Caco-2 (cell line): ENCODE measurements at regions not wholly inside any gene's neighbourhood (a gene's known extent, or its start where the extent isn't known, plus 50 kb on each side); places are given as distances from the start of the nearest gene placed in this dataset.

Experiments used
- BruUV-seq: library from RNA; stranded (reverse); fragments of 400-500 nt; replicated peaks from 2 replicates; lab custom pipeline; 2021; lab: Mats Ljungman, UMichigan
- CTCF ChIA-PET: fragments of 300-600 bp; sonication (Branson Sonifier 250); formaldehyde crosslinking; loops from one replicate; lab custom pipeline; 2022; ENCODE audit warnings: antibody characterized with exemption; lab: Charles Lee
- POLR2A ChIA-PET: fragments of 300-600 bp; sonication (Branson Sonifier 250); formaldehyde crosslinking; loops from one replicate; lab custom pipeline; 2022; ENCODE audit warnings: antibody characterized with exemption; lab: Charles Lee
- DNase-seq, 2 experiments: peaks; one replicate each; pipeline versions ENCODE4 v3.0.0 to v3.0.0-alpha.2; 2020 to 2022
- H3K27me3 ChIP-seq: replicated peaks from 2 replicates; pipeline ENCODE4 v1.6.0; 2011; ENCODE audit warnings: low read length; ENCODE audit not compliant: control insufficient read depth, insufficient read depth
- H3K36me3 ChIP-seq: 2 replicates; pipeline ENCODE4 v1.5.1; 2011; ENCODE audit warnings: low read length; ENCODE audit not compliant: control insufficient read depth, insufficient read depth
- H3K4me1 ChIP-seq: fragments of 250-450 bp; sonication (Bioruptor Pico); 2 replicates; pipeline ENCODE4 v1.5.1; 2020; ENCODE audit warnings: mild to moderate bottlenecking
- H3K4me3 ChIP-seq: 2 replicates; pipeline ENCODE4 v1.5.1; 2011; ENCODE audit warnings: low read depth, mild to moderate bottlenecking, control low read depth, low read length
- H3K9me3 ChIP-seq: fragments of 250-450 bp; sonication (Bioruptor Pico); 2 replicates; pipeline ENCODE4 v1.5.1; 2020; ENCODE audit warnings: mild to moderate bottlenecking, moderate library complexity
- H3K27ac Mint-ChIP-seq: one replicate; pipeline ENCODE4 v1.8.0; 2022; ENCODE audit warnings: mixed read lengths; ENCODE audit not compliant: unreplicated experiment
- H3K27me3 Mint-ChIP-seq: one replicate; pipeline ENCODE4 v1.8.0; 2022; ENCODE audit warnings: mixed read lengths; ENCODE audit not compliant: insufficient read depth, unreplicated experiment
- H3K36me3 Mint-ChIP-seq: one replicate; pipeline ENCODE4 v1.8.0; 2022; ENCODE audit warnings: mild to moderate bottlenecking, mixed read lengths; ENCODE audit not compliant: insufficient read depth, unreplicated experiment
- H3K4me1 Mint-ChIP-seq: one replicate; pipeline ENCODE4 v1.8.0; 2022; ENCODE audit warnings: low read depth, mixed read lengths; ENCODE audit not compliant: unreplicated experiment
- H3K4me3 Mint-ChIP-seq: one replicate; pipeline ENCODE4 v1.8.0; 2022; ENCODE audit warnings: mild to moderate bottlenecking, moderate library complexity, mixed read lengths; ENCODE audit not compliant: unreplicated experiment
- H3K9me3 Mint-ChIP-seq: one replicate; pipeline ENCODE4 v1.8.0; 2022; ENCODE audit warnings: mixed read lengths; ENCODE audit not compliant: unreplicated experiment
- intact Hi-C: fragments of 100-400 bp; cut with micrococcal nuclease; formaldehyde crosslinking; loops from one replicate; pipeline ENCODE4 v1.10.0; 2022; ENCODE audit not compliant: unreplicated experiment
- TF ChIP-seq, protein P1 (sequence below), 2 experiments: fragments of 200-600 bp in 1 of 2; IDR thresholded peaks; 1 replicate in 1 of 2; 2 replicates in 1 of 2; pipeline versions ENCODE4 v1.5.1 to v1.8.0; 2011 to 2022; ENCODE audit warnings: antibody characterized with exemption in 1 of 2, control low read depth in 1 of 2, inconsistent platforms in 1 of 2, low read depth in 1 of 2, low read length in 1 of 2, mild to moderate bottlenecking in 1 of 2, moderate library complexity in 1 of 2; ENCODE audit not compliant: insufficient read depth in 1 of 2, severe bottlenecking in 1 of 2, unreplicated experiment in 1 of 2

GRCh38 chr2:12407160-12407559 is 309.6 kb upstream of the TRIB2 start:
- Mint-ChIP-seq H3K27me3 (no peaks in the 10 kb centered on the region), H3K36me3 (no peaks in the 10 kb centered on the region), H3K4me3 (no peak overlapping the region), H3K9me3 (peaks cover 27% of the 10 kb centered on the region), H3K27ac (no peak overlapping the region), H3K4me1 (no peaks in the 10 kb centered on the region)
- intact Hi-C loops: no loop called here
- DNase-seq: no peak
- H3K9me3 ChIP-seq: peaks cover 10% of the 10 kb centered on the region; the same call in 1 of the 2 replicates
- no peaks in the 10 kb centered on the region for H3K4me1 ChIP-seq
- no peaks in the 10 kb centered on the region for H3K27me3 ChIP-seq
- ChIA-PET POLR2A (no interaction called here), CTCF (no interaction called here)
- no peaks in the 10 kb centered on the region for H3K36me3 ChIP-seq
- no peak overlapping the region for H3K4me3 ChIP-seq
- no TSS peak for BruUV-seq
- TF ChIP-seq, protein P1, sequence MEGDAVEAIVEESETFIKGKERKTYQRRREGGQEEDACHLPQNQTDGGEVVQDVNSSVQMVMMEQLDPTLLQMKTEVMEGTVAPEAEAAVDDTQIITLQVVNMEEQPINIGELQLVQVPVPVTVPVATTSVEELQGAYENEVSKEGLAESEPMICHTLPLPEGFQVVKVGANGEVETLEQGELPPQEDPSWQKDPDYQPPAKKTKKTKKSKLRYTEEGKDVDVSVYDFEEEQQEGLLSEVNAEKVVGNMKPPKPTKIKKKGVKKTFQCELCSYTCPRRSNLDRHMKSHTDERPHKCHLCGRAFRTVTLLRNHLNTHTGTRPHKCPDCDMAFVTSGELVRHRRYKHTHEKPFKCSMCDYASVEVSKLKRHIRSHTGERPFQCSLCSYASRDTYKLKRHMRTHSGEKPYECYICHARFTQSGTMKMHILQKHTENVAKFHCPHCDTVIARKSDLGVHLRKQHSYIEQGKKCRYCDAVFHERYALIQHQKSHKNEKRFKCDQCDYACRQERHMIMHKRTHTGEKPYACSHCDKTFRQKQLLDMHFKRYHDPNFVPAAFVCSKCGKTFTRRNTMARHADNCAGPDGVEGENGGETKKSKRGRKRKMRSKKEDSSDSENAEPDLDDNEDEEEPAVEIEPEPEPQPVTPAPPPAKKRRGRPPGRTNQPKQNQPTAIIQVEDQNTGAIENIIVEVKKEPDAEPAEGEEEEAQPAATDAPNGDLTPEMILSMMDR (IDR thresholded peaks at IDR 0.05; ENCODE audit: insufficient read depth in 1 of 2, low read depth in 1 of 2, low read length in 1 of 2, severe bottlenecking in 1 of 2, unreplicated experiment in 1 of 2): no peak

DNA sequence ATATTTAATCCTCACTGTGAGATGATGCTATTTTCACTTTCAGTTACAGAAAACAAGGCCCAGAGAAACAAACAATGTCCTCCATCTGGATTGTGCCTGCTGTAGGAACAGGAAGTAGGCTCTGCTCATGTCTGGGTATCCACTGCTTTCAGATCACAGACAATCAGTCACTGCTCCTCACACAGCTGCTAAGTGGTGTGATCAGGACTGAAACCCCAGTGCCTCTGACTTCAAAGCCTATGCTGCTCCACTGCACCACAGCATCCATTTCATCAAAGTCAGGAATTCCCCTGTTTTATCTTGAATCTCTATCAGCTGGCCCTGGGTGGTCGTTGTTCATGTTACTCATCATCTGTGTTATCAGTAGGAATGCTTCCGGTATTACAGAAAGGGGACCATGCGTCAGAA is 303.8 kb upstream of the TRIB2 start:
- intact Hi-C loops: no loop called here
- Histone ChIP-seq H3K4me3 (no peak overlapping the region), H3K27me3 (no peaks in the 10 kb centered on the region), H3K4me1 (no peaks in the 10 kb centered on the region), H3K9me3 (no peaks in the 10 kb centered on the region), H3K36me3 (no peaks in the 10 kb centered on the region)
- no peaks in the 10 kb centered on the region for H3K4me1 Mint-ChIP-seq
- ChIA-PET POLR2A (no interaction called here), CTCF (no interaction called here)
- H3K36me3 Mint-ChIP-seq: no peaks in the 10 kb centered on the region
- H3K27ac Mint-ChIP-seq: no peak overlapping the region
- H3K27me3 Mint-ChIP-seq: no peaks in the 10 kb centered on the region
- TF ChIP-seq, protein P1 (IDR thresholded peaks at IDR 0.05; ENCODE audit: insufficient read depth in 1 of 2, low read depth in 1 of 2, low read length in 1 of 2, severe bottlenecking in 1 of 2, unreplicated experiment in 1 of 2): no peak
- no TSS peak for BruUV-seq
- H3K9me3 Mint-ChIP-seq: no peaks in the 10 kb centered on the region
- no peak for DNase-seq
- no peak overlapping the region for H3K4me3 Mint-ChIP-seq

DNA sequence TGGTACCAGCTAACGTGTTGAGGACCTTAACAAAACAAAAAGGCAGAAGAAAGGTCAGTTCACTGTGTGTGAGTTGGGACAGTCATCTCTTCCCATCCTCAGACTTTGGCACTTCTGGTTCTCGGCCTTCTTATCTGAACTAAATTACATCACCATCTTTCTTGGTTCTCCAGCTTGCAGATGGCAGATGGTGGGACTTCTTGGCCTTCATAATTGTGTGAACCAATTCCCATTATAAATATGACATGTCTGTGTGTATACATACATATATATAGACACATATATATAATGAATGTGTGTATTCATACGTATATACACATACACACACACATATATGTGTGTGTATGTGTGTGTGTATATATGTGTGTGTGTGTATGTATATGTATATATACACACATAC is 301.2 kb upstream of the TRIB2 start:
- Histone ChIP-seq H3K4me3 (no peak overlapping the region), H3K4me1 (no peaks in the 10 kb centered on the region), H3K9me3 (no peaks in the 10 kb centered on the region), H3K36me3 (no peaks in the 10 kb centered on the region), H3K27me3 (no peaks in the 10 kb centered on the region)
- no peak overlapping the region for H3K27ac Mint-ChIP-seq
- H3K36me3 Mint-ChIP-seq: no peaks in the 10 kb centered on the region
- TF ChIP-seq, protein P1 (IDR thresholded peaks at IDR 0.05; ENCODE audit: insufficient read depth in 1 of 2, low read depth in 1 of 2, low read length in 1 of 2, severe bottlenecking in 1 of 2, unreplicated experiment in 1 of 2): no peak
- no peaks in the 10 kb centered on the region for H3K9me3 Mint-ChIP-seq
- no TSS peak for BruUV-seq
- ChIA-PET POLR2A (no interaction called here), CTCF (no interaction called here)
- no peaks in the 10 kb centered on the region for H3K4me1 Mint-ChIP-seq
- no peak overlapping the region for H3K4me3 Mint-ChIP-seq
- no peak for DNase-seq
- no peaks in the 10 kb centered on the region for H3K27me3 Mint-ChIP-seq
- intact Hi-C loops: no loop called here
